ENCODE measurements at regions not wholly inside any gene's neighbourhood (a gene's known extent, or its start where the extent isn't known, plus 50 kb on each side); places are given as distances from the start of the nearest gene placed in this dataset.

DNA sequence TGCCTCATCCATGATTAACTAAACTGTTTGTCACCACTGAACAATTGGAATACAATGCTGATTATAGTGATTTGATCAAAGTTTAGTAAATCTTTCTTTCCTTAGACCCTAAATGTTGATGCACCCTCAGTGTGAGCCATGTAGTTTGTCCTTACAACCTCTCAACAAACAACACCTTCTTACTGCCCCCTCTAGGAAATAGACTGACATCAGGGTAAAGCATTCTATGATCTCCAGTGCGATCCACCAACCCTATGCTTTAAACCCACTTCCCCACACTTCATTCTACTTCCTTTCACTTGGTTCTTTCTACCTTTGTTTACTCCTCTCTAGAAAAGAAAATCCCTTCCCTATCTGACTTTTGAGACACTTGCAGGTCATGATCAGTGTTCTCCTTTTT lies 1842.5 kb upstream of the PRR20A start:
- TF ChIP-seq, protein P1, sequence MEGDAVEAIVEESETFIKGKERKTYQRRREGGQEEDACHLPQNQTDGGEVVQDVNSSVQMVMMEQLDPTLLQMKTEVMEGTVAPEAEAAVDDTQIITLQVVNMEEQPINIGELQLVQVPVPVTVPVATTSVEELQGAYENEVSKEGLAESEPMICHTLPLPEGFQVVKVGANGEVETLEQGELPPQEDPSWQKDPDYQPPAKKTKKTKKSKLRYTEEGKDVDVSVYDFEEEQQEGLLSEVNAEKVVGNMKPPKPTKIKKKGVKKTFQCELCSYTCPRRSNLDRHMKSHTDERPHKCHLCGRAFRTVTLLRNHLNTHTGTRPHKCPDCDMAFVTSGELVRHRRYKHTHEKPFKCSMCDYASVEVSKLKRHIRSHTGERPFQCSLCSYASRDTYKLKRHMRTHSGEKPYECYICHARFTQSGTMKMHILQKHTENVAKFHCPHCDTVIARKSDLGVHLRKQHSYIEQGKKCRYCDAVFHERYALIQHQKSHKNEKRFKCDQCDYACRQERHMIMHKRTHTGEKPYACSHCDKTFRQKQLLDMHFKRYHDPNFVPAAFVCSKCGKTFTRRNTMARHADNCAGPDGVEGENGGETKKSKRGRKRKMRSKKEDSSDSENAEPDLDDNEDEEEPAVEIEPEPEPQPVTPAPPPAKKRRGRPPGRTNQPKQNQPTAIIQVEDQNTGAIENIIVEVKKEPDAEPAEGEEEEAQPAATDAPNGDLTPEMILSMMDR (IDR thresholded peaks at IDR 0.05; ENCODE audit: poor library complexity, severe bottlenecking), result no peak
- TF ChIP-seq POLR2AphosphoS5 (IDR thresholded peaks at IDR 0.05), result no peak
- no peak for TF ChIP-seq EZH2 (IDR thresholded peaks at IDR 0.05; ENCODE audit: borderline replicate concordance, insufficient read depth, low read length, poor library complexity, severe bottlenecking)
- no peak for TF ChIP-seq SMC3 (conservative IDR thresholded peaks at IDR 0.05; ENCODE audit: poor library complexity)
- TF ChIP-seq TAF1 (IDR thresholded peaks at IDR 0.05; ENCODE audit: low read depth), result no peak
